ENCODE measurements at regions not wholly inside any gene's neighbourhood (a gene's known extent, or its start where the extent isn't known, plus 50 kb on each side); places are given as distances from the start of the nearest gene placed in this dataset.

DNA sequence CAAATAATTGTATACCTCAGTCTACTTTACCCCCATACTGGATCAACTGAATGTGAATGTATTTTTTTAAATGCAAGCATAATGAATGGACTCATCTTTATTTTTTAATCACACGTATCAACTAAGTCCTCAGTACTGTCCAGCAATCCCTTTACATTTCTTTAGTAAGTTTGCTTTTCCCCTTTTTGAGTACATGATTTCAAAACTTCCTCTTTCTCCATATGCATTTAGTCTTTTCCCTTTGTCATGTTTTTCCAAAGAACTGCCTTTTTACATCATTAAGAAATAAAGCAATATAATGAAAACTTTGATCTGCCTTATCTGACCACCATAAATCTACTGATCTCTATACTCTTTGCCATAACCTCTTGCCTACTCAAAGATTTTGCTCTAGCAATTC lies 182.5 kb upstream of the AKR1E2 start:
- TF ChIP-seq POLR2A (IDR thresholded peaks at IDR 0.05; ENCODE audit: low read depth, low read length) (no peak), POLR2AphosphoS5 (IDR thresholded peaks at IDR 0.05; ENCODE audit: low read depth, low read length) (no peak), TAF1 (IDR thresholded peaks at IDR 0.05; ENCODE audit: borderline replicate concordance, low read depth, low read length) (no peak)

Data from GM12892 (cell line).